Activated naive CD4-positive, alpha-beta T cell treated with anti-CD3 and anti-CD28 coated beads for 36 hours (primary cell): ENCODE measurements at regions not wholly inside any gene's neighbourhood (a gene's known extent, or its start where the extent isn't known, plus 50 kb on each side); places are given as distances from the start of the nearest gene placed in this dataset.

Source experiments
- CTCF ChIA-PET: fragments of 350-600 bp; sonication (Branson Sonifier 250); formaldehyde crosslinking; loops from one replicate; lab custom pipeline; 2021; ENCODE audit warnings: antibody characterized with exemption; lab: Charles Lee
- DNase-seq: peaks from one replicate; pipeline ENCODE4 v3.0.0-alpha.2; 2020
- H3K27ac Mint-ChIP-seq: one replicate; pipeline ENCODE4 v1.8.0; 2021; ENCODE audit warnings: mild to moderate bottlenecking, mixed read lengths
- H3K27me3 Mint-ChIP-seq: one replicate; pipeline ENCODE4 v1.8.0; 2021; ENCODE audit warnings: low read depth, mixed read lengths
- H3K36me3 Mint-ChIP-seq: one replicate; pipeline ENCODE4 v1.8.0; 2021; ENCODE audit warnings: low read depth, mixed read lengths
- H3K4me1 Mint-ChIP-seq: one replicate; pipeline ENCODE4 v1.8.0; 2021; ENCODE audit warnings: low read depth, mixed read lengths
- H3K4me3 Mint-ChIP-seq: one replicate; pipeline ENCODE4 v1.8.0; 2021; ENCODE audit warnings: mild to moderate bottlenecking, moderate library complexity, mixed read lengths
- H3K9me3 Mint-ChIP-seq: one replicate; pipeline ENCODE4 v1.8.0; 2021; ENCODE audit warnings: mixed read lengths
- intact Hi-C: fragments of 100-400 bp; cut with micrococcal nuclease; formaldehyde crosslinking; loops from one replicate; pipeline ENCODE4 v1.15.1; 2023

GRCh38 chr3:118199044-118199443 lies 835.6 kb downstream of the IGSF11 start:
- DNase-seq, result no peak
- peaks cover 24% of the 10 kb centered on the region for H3K9me3 Mint-ChIP-seq
- H3K27me3 Mint-ChIP-seq, result no peaks in the 10 kb centered on the region
- intact Hi-C loops, result no loop called here
- H3K27ac Mint-ChIP-seq, result no peak overlapping the region
- H3K4me1 Mint-ChIP-seq, result no peaks in the 10 kb centered on the region
- H3K36me3 Mint-ChIP-seq, result peaks cover 2% of the 10 kb centered on the region
- no peak overlapping the region for H3K4me3 Mint-ChIP-seq
- CTCF ChIA-PET, result no interaction called here

- CTCF ChIA-PET, result no interaction called here
- intact Hi-C loops, result no loop called here
- no peaks in the 10 kb centered on the region for H3K4me1 Mint-ChIP-seq
- H3K36me3 Mint-ChIP-seq, result no peaks in the 10 kb centered on the region
- DNase-seq, result no peak
- no peaks in the 10 kb centered on the region for H3K27me3 Mint-ChIP-seq
- no peak overlapping the region for H3K4me3 Mint-ChIP-seq
- H3K27ac Mint-ChIP-seq, result no peak overlapping the region
- H3K9me3 Mint-ChIP-seq, result peaks cover 7% of the 10 kb centered on the region
Observed at GRCh38 chr3:118204052-118204656, 830.5 kb downstream of the IGSF11 start.

GRCh38 chr3:118207271-118207670 lies 827.4 kb downstream of the IGSF11 start:
- intact Hi-C loops, result no loop called here
- Mint-ChIP-seq H3K4me1 (no peaks in the 10 kb centered on the region), H3K9me3 (peaks cover 4% of the 10 kb centered on the region), H3K27ac (no peak overlapping the region), H3K27me3 (no peaks in the 10 kb centered on the region), H3K36me3 (no peaks in the 10 kb centered on the region), H3K4me3 (no peak overlapping the region)
- no peak for DNase-seq
- CTCF ChIA-PET, result no interaction called here

- Mint-ChIP-seq H3K27ac (no peak overlapping the region), H3K4me3 (no peak overlapping the region), H3K4me1 (no peaks in the 10 kb centered on the region), H3K36me3 (no peaks in the 10 kb centered on the region), H3K9me3 (peaks cover 2% of the 10 kb centered on the region), H3K27me3 (no peaks in the 10 kb centered on the region)
- CTCF ChIA-PET, result no interaction called here
- no peak for DNase-seq
- intact Hi-C loops, result no loop called here
Observed at GRCh38 chr3:118208642-118209041, 826.0 kb downstream of the IGSF11 start.

- intact Hi-C loops, result no loop called here
- H3K27me3 Mint-ChIP-seq, result no peaks in the 10 kb centered on the region
- no peaks in the 10 kb centered on the region for H3K36me3 Mint-ChIP-seq
- H3K27ac Mint-ChIP-seq, result no peak overlapping the region
- CTCF ChIA-PET, result no interaction called here
- no peaks in the 10 kb centered on the region for H3K4me1 Mint-ChIP-seq
- DNase-seq, result no peak
- H3K9me3 Mint-ChIP-seq, result peaks cover 3% of the 10 kb centered on the region
- no peak overlapping the region for H3K4me3 Mint-ChIP-seq
Observed at GRCh38 chr3:118213892-118214291, 820.8 kb downstream of the IGSF11 start.

- Mint-ChIP-seq H3K36me3 (no peaks in the 10 kb centered on the region), H3K9me3 (peaks cover 8% of the 10 kb centered on the region), H3K4me3 (no peak overlapping the region), H3K4me1 (no peaks in the 10 kb centered on the region), H3K27me3 (no peaks in the 10 kb centered on the region), H3K27ac (no peak overlapping the region)
- CTCF ChIA-PET, result no interaction called here
- intact Hi-C loops, result no loop called here
- DNase-seq, result no peak
Observed at GRCh38 chr3:118226206-118226605, 808.4 kb downstream of the IGSF11 start.

GRCh38 chr3:118227191-118227590 lies 807.5 kb downstream of the IGSF11 start:
- Mint-ChIP-seq H3K9me3 (peaks cover 2% of the 10 kb centered on the region), H3K4me3 (no peak overlapping the region), H3K36me3 (no peaks in the 10 kb centered on the region), H3K27me3 (no peaks in the 10 kb centered on the region), H3K4me1 (no peaks in the 10 kb centered on the region), H3K27ac (no peak overlapping the region)
- CTCF ChIA-PET, result no interaction called here
- DNase-seq, result no peak
- intact Hi-C loops, result no loop called here

- no peaks in the 10 kb centered on the region for H3K4me1 Mint-ChIP-seq
- no peaks in the 10 kb centered on the region for H3K36me3 Mint-ChIP-seq
- CTCF ChIA-PET, result no interaction called here
- peaks cover 6% of the 10 kb centered on the region for H3K9me3 Mint-ChIP-seq
- H3K4me3 Mint-ChIP-seq, result no peak overlapping the region
- intact Hi-C loops, result no loop called here
- no peaks in the 10 kb centered on the region for H3K27me3 Mint-ChIP-seq
- H3K27ac Mint-ChIP-seq, result no peak overlapping the region
- no peak for DNase-seq
Observed at GRCh38 chr3:118228151-118228550, 806.5 kb downstream of the IGSF11 start.

GRCh38 chr3:118229196-118229595 lies 805.5 kb downstream of the IGSF11 start:
- no peak overlapping the region for H3K4me3 Mint-ChIP-seq
- no peak overlapping the region for H3K27ac Mint-ChIP-seq
- H3K36me3 Mint-ChIP-seq, result no peaks in the 10 kb centered on the region
- no peaks in the 10 kb centered on the region for H3K4me1 Mint-ChIP-seq
- H3K9me3 Mint-ChIP-seq, result peaks cover 6% of the 10 kb centered on the region
- no peaks in the 10 kb centered on the region for H3K27me3 Mint-ChIP-seq
- intact Hi-C loops, result no loop called here
- DNase-seq, result no peak
- CTCF ChIA-PET, result no interaction called here

GRCh38 chr3:118231578-118231977 lies 803.1 kb downstream of the IGSF11 start:
- H3K36me3 Mint-ChIP-seq, result no peaks in the 10 kb centered on the region
- DNase-seq, result no peak
- no peaks in the 10 kb centered on the region for H3K27me3 Mint-ChIP-seq
- intact Hi-C loops, result no loop called here
- H3K4me1 Mint-ChIP-seq, result no peaks in the 10 kb centered on the region
- H3K27ac Mint-ChIP-seq, result no peak overlapping the region
- CTCF ChIA-PET, result no interaction called here
- no peak overlapping the region for H3K4me3 Mint-ChIP-seq
- H3K9me3 Mint-ChIP-seq, result peaks cover 4% of the 10 kb centered on the region

GRCh38 chr3:118239253-118239652 lies 795.4 kb downstream of the IGSF11 start:
- H3K4me1 Mint-ChIP-seq, result no peaks in the 10 kb centered on the region
- H3K27me3 Mint-ChIP-seq, result no peaks in the 10 kb centered on the region
- DNase-seq, result no peak
- no peak overlapping the region for H3K27ac Mint-ChIP-seq
- CTCF ChIA-PET, result interaction anchor here (1.1 kb wide), 1 partner anchor 10 kb away, joined by 3 read pairs; no protein-coding TSS in a partner anchor
- no peaks in the 10 kb centered on the region for H3K36me3 Mint-ChIP-seq
- no peak overlapping the region for H3K4me3 Mint-ChIP-seq
- H3K9me3 Mint-ChIP-seq, result no peaks in the 10 kb centered on the region
- intact Hi-C loops, result no loop called here

- Mint-ChIP-seq H3K27me3 (no peaks in the 10 kb centered on the region), H3K9me3 (no peaks in the 10 kb centered on the region), H3K4me1 (no peaks in the 10 kb centered on the region), H3K36me3 (no peaks in the 10 kb centered on the region), H3K4me3 (no peak overlapping the region), H3K27ac (no peak overlapping the region)
- CTCF ChIA-PET, result interaction anchor here (0.7 kb wide), 1 partner anchor 1197 kb away, joined by 3 read pairs; no protein-coding TSS in a partner anchor
- no peak for DNase-seq
- intact Hi-C loops, result no loop called here
Observed at GRCh38 chr3:118244761-118245160, 789.9 kb downstream of the IGSF11 start.

GRCh38 chr3:118245312-118245711 lies 789.3 kb downstream of the IGSF11 start:
- CTCF ChIA-PET, result no interaction called here
- Mint-ChIP-seq H3K27ac (no peak overlapping the region), H3K27me3 (no peaks in the 10 kb centered on the region), H3K4me1 (no peaks in the 10 kb centered on the region), H3K4me3 (no peak overlapping the region), H3K9me3 (no peaks in the 10 kb centered on the region), H3K36me3 (no peaks in the 10 kb centered on the region)
- intact Hi-C loops, result no loop called here
- no peak for DNase-seq
